ENCODE measurements at regions not wholly inside any gene's neighbourhood (a gene's known extent, or its start where the extent isn't known, plus 50 kb on each side); places are given as distances from the start of the nearest gene placed in this dataset.

- POLR2A ChIA-PET (ENCODE audit: unreplicated experiment), result no interaction called here
Measured at GRCh38 chr1:102100666-102101065, 103.9 kb upstream of the OLFM3 start.

More at GRCh38 chr1:102100666-102101065, 103.9 kb upstream of the OLFM3 start:
- H3K56ac ChIP-seq (ENCODE audit: extremely low read depth, insufficient read depth, low read length), result no peak overlapping the region
- no peaks in the 10 kb centered on the region for H3K9me1 ChIP-seq (ENCODE audit: insufficient read depth, low read length)
- no peak for TF ChIP-seq SMC3 (IDR thresholded peaks at IDR 0.05; ENCODE audit: low read depth, low read length)
- no peak for TF ChIP-seq CEBPB (IDR thresholded peaks at IDR 0.05; ENCODE audit: low read depth, low read length)
- TF ChIP-seq BHLHE40 (IDR thresholded peaks at IDR 0.05; ENCODE audit: low read depth, low read length), result no peak
- H4K91ac ChIP-seq (ENCODE audit: insufficient read depth, low read depth, low read length), result no peak overlapping the region
- H3K4ac ChIP-seq (ENCODE audit: low read depth, low read length), result no peak overlapping the region
- H4K20me1 ChIP-seq (ENCODE audit: insufficient read depth, low read length), result no peaks in the 10 kb centered on the region
- intact Hi-C loops (cut with micrococcal nuclease), result no loop called here
- CTCF ChIA-PET, result interaction anchor here (0.8 kb wide), 1 partner anchor 11 kb away, joined by 3 read pairs; no protein-coding TSS in a partner anchor
- no peak overlapping the region for H3K14ac ChIP-seq (replicated peaks; ENCODE audit: low read depth, low read length)
- H3K36me3 ChIP-seq (ENCODE audit: control insufficient read depth, insufficient read depth, low read length), result no peaks in the 10 kb centered on the region
- no peak overlapping the region for H4K8ac ChIP-seq (ENCODE audit: low read depth in 2 of 2, low read length in 2 of 2)
- H2AFZ ChIP-seq (replicated peaks; ENCODE audit: low read length, poor library complexity), result no peak overlapping the region
- H2AK9ac ChIP-seq (replicated peaks; ENCODE audit: low read depth, low read length, poor library complexity), result no peak overlapping the region
- H3K9ac ChIP-seq (ENCODE audit: low read depth, low read length), result no peak overlapping the region
- in situ Hi-C loops (cut with MboI; ENCODE audit: low sequenced_read_pairs), result no loop called here
- H4K5ac ChIP-seq (ENCODE audit: low read depth, low read length), result no peak overlapping the region
- no peak overlapping the region for H2BK15ac ChIP-seq (ENCODE audit: low read depth, low read length)
- H3K79me1 ChIP-seq (ENCODE audit: low read depth in 1 of 2, low read length in 2 of 2), result no peaks in the 10 kb centered on the region
- H3K18ac ChIP-seq (ENCODE audit: low read depth, low read length), result no peak overlapping the region
- dilution Hi-C loops (cut with HindIII; ENCODE audit: low sequenced_read_pairs, unreplicated experiment), result no loop called here
- no peak overlapping the region for H2AK5ac ChIP-seq (ENCODE audit: low read depth, low read length)
- H3K9me3 ChIP-seq (ENCODE audit: control insufficient read depth, insufficient read depth, low read length), result peaks cover 3% of the 10 kb centered on the region
- H3K23ac ChIP-seq (ENCODE audit: low read depth, low read length), result no peak overlapping the region
- no peak overlapping the region for H3K4me3 ChIP-seq (ENCODE audit: insufficient read depth, low read depth, low read length)
- ATAC-seq (ENCODE audit: low read depth) (no peak), DNase-seq (no peak)
- H3K4me2 ChIP-seq (ENCODE audit: low read depth, low read length), result no peak overlapping the region
- H3K27ac ChIP-seq (ENCODE audit: insufficient read depth, low read length), result no peak overlapping the region
- no peak overlapping the region for H2BK120ac ChIP-seq (ENCODE audit: low read depth, low read length)
- H2BK5ac ChIP-seq (ENCODE audit: low read depth, low read length, poor library complexity, severe bottlenecking), result no peak overlapping the region
- no peaks in the 10 kb centered on the region for H3K27me3 ChIP-seq (ENCODE audit: control insufficient read depth, insufficient read depth, low read length)
- H2BK20ac ChIP-seq (ENCODE audit: low read depth, low read length), result no peak overlapping the region
- no TSS peak for BruUV-seq (replicated peaks)
- no peaks in the 10 kb centered on the region for H3K4me1 ChIP-seq (ENCODE audit: control insufficient read depth, insufficient read depth, low read length)
